ENCODE measurements at regions not wholly inside any gene's neighbourhood (a gene's known extent, or its start where the extent isn't known, plus 50 kb on each side); places are given as distances from the start of the nearest gene placed in this dataset.

DNA sequence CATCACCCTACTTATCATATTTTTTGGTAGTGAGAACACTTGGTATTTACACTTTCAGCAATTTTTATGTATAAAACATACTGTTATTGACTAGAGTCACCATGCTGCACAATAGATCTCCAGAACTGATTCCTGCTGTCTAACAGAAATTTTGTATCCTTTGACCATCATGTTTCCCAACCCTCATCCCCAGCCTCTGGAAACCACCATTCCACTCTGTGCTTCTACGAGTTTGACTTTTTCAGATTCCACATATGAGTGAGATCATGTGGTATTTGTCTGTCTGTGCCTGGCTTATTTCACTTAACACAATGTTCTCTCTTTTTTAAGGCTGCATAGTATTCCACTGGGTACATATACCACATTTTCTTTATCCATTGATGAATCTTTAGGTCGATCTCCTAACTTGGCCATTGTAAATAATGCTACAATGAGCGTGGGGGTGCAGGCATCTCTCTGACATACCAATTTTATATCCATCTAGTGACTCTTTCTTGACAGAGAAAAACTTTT is 115.9 kb upstream of the RUNX1 start:
- in situ Hi-C loops (cut with HindIII; ENCODE audit: low pct_unique_long_range_greater_than_20kb, low sequenced_read_pairs): no loop called here
- no peaks in the 10 kb centered on the region for H3K36me3 ChIP-seq (ENCODE audit: control insufficient read depth, insufficient read depth, low read length)
- H3K27me3 ChIP-seq (ENCODE audit: control insufficient read depth, insufficient read depth, low read length): no peaks in the 10 kb centered on the region
- TF ChIP-seq SIN3A (IDR thresholded peaks at IDR 0.05; ENCODE audit: borderline replicate concordance, insufficient read depth, low read depth, low read length) (no peak), POLR2AphosphoS5 (IDR thresholded peaks at IDR 0.05; ENCODE audit: low read depth, low read length) (no peak), TCF7L2 (IDR thresholded peaks at IDR 0.05; ENCODE audit: low read depth, low read length) (no peak)
- TF ChIP-seq, protein P1, sequence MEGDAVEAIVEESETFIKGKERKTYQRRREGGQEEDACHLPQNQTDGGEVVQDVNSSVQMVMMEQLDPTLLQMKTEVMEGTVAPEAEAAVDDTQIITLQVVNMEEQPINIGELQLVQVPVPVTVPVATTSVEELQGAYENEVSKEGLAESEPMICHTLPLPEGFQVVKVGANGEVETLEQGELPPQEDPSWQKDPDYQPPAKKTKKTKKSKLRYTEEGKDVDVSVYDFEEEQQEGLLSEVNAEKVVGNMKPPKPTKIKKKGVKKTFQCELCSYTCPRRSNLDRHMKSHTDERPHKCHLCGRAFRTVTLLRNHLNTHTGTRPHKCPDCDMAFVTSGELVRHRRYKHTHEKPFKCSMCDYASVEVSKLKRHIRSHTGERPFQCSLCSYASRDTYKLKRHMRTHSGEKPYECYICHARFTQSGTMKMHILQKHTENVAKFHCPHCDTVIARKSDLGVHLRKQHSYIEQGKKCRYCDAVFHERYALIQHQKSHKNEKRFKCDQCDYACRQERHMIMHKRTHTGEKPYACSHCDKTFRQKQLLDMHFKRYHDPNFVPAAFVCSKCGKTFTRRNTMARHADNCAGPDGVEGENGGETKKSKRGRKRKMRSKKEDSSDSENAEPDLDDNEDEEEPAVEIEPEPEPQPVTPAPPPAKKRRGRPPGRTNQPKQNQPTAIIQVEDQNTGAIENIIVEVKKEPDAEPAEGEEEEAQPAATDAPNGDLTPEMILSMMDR (IDR thresholded peaks at IDR 0.05): no peak
- TF ChIP-seq, protein P2, sequence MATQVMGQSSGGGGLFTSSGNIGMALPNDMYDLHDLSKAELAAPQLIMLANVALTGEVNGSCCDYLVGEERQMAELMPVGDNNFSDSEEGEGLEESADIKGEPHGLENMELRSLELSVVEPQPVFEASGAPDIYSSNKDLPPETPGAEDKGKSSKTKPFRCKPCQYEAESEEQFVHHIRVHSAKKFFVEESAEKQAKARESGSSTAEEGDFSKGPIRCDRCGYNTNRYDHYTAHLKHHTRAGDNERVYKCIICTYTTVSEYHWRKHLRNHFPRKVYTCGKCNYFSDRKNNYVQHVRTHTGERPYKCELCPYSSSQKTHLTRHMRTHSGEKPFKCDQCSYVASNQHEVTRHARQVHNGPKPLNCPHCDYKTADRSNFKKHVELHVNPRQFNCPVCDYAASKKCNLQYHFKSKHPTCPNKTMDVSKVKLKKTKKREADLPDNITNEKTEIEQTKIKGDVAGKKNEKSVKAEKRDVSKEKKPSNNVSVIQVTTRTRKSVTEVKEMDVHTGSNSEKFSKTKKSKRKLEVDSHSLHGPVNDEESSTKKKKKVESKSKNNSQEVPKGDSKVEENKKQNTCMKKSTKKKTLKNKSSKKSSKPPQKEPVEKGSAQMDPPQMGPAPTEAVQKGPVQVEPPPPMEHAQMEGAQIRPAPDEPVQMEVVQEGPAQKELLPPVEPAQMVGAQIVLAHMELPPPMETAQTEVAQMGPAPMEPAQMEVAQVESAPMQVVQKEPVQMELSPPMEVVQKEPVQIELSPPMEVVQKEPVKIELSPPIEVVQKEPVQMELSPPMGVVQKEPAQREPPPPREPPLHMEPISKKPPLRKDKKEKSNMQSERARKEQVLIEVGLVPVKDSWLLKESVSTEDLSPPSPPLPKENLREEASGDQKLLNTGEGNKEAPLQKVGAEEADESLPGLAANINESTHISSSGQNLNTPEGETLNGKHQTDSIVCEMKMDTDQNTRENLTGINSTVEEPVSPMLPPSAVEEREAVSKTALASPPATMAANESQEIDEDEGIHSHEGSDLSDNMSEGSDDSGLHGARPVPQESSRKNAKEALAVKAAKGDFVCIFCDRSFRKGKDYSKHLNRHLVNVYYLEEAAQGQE (IDR thresholded peaks at IDR 0.05; ENCODE audit: insufficient read depth in 1 of 2, low read depth in 2 of 2, low read length in 1 of 2): no peak
- ATAC-seq: no peak
- POLR2A ChIA-PET: no interaction called here
- H3K4me3 ChIP-seq (ENCODE audit: low read depth in 2 of 2, low read length in 2 of 2): no peak overlapping the region
- H3K27ac ChIP-seq (ENCODE audit: low read length): no peak overlapping the region
- H3K4me1 ChIP-seq (ENCODE audit: control insufficient read depth, insufficient read depth, low read length): no peaks in the 10 kb centered on the region
- intact Hi-C loops (cut with micrococcal nuclease; ENCODE audit: unreplicated experiment): no loop called here
- BruUV-seq (replicated peaks): no TSS peak
- no peaks in the 10 kb centered on the region for H3K9me3 ChIP-seq (ENCODE audit: control insufficient read depth, insufficient read depth, low read depth, low read length)
- no peak for DNase-seq (ENCODE audit: low read depth, low spot score)
- CTCF ChIA-PET: no interaction called here

DNA sequence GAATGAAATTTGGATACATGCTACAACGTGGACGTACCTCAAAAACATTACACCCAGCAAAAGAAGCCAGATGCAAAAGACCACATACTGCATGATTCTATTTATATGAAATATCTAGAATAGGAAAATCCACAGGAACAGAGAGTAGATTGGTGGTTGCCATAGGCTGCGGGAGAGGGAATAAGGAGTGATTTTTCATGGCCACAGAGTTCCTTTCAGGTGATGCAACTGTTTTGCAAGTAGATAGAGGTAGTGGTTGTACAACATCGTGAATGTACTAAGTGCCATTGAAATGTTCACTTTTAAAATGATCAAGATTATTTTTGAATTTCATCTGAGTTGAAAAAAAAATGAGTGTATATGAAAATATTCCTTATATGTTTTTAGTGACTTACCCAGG is 115.3 kb upstream of the RUNX1 start:
- H3K4me3 ChIP-seq (ENCODE audit: low read depth in 2 of 2, low read length in 2 of 2): no peak overlapping the region
- intact Hi-C loops (cut with micrococcal nuclease; ENCODE audit: unreplicated experiment): no loop called here
- POLR2A ChIA-PET: no interaction called here
- BruUV-seq (replicated peaks): no TSS peak
- in situ Hi-C loops (cut with HindIII; ENCODE audit: low pct_unique_long_range_greater_than_20kb, low sequenced_read_pairs): no loop called here
- H3K9me3 ChIP-seq (ENCODE audit: control insufficient read depth, insufficient read depth, low read depth, low read length): no peaks in the 10 kb centered on the region
- no peaks in the 10 kb centered on the region for H3K36me3 ChIP-seq (ENCODE audit: control insufficient read depth, insufficient read depth, low read length)
- TF ChIP-seq, protein P2 (IDR thresholded peaks at IDR 0.05; ENCODE audit: insufficient read depth in 1 of 2, low read depth in 2 of 2, low read length in 1 of 2): no peak
- TF ChIP-seq POLR2AphosphoS5 (IDR thresholded peaks at IDR 0.05; ENCODE audit: low read depth, low read length): no peak
- no peak for TF ChIP-seq SIN3A (IDR thresholded peaks at IDR 0.05; ENCODE audit: borderline replicate concordance, insufficient read depth, low read depth, low read length)
- TF ChIP-seq, protein P1 (IDR thresholded peaks at IDR 0.05): no peak
- no peak for TF ChIP-seq TCF7L2 (IDR thresholded peaks at IDR 0.05; ENCODE audit: low read depth, low read length)
- CTCF ChIA-PET: no interaction called here
- H3K27ac ChIP-seq (ENCODE audit: low read length): no peak overlapping the region
- no peak for ATAC-seq
- no peak for DNase-seq (ENCODE audit: low read depth, low spot score)
- no peaks in the 10 kb centered on the region for H3K4me1 ChIP-seq (ENCODE audit: control insufficient read depth, insufficient read depth, low read length)
- H3K27me3 ChIP-seq (ENCODE audit: control insufficient read depth, insufficient read depth, low read length): no peaks in the 10 kb centered on the region
